GM19468 (cell line): ENCODE measurements at regions not wholly inside any gene's neighbourhood (a gene's known extent, or its start where the extent isn't known, plus 50 kb on each side); places are given as distances from the start of the nearest gene placed in this dataset.
A peak's percentile ranks its signal among the peaks of the same experiment; 100 is the strongest.

ENCODE experiments used
- ATAC-seq: cut with Tn5 transposase; IDR thresholded peaks from one replicate; pipeline ENCODE4 v1.9.1; 2021; ENCODE audit warnings: mild to moderate bottlenecking, moderate library complexity, moderate number of reproducible peaks; ENCODE audit not compliant: unreplicated experiment; ENCODE audit errors: extremely low read depth

- ATAC-seq: no peak
Observed at GRCh38 chrX:4787971-4788370, 1074.5 kb upstream of the PRKX start.

GRCh38 chrX:4764888-4765287, 1051.4 kb upstream of the PRKX start:
- no peak for ATAC-seq

DNA sequence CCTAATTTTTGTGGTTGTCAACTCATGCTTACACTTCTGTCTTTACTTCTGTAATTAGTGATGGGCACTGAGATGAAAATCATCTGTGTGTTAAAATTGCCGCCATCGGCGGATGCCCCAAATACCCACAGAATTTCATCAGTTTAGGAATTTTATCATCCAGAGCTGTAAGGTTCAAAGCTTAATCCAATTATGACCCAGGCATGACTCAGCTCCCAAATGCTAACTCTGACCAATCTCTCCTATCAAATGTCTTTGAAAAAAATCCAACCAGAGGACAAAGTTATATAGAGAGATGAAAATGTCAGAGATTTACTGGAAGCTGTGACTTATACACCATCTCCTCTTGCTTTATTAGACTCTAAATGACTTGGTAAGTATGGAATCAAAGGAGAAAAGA, 1048.7 kb upstream of the PRKX start:
- no peak for ATAC-seq

DNA sequence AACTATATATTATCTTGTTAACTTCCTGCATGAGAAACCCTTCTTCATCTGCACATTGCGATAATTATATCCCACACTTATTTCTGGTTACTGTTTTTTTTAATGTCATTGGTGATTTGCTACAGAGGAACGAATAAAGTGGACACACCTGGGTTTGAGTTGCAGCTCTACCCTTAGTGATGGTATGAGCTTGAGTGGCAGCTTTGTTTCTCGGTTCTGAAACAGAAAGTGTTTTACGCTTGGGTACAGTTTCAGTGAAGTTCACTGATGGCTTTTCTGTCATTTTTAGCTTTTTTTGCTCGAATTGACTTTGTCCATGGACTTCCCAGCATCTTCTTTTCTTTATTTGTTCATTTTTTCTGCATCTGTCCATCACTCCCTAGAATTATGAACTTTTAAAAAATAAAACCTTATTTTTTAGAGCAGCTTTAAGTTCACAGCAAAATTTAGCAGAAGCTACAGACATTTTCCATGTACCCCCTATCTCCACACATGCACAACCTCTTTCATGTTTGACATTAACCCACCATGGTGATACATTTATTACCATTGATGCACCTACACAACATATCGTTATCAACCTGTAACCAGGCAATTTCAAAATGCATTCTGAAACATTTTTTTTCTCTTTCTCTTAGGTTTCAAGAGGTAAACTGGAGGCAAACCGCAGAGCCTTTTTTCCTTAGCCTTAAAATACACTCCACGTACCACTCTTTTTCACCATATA, 1041.6 kb upstream of the PRKX start:
- ATAC-seq: peak; percentile 85

DNA sequence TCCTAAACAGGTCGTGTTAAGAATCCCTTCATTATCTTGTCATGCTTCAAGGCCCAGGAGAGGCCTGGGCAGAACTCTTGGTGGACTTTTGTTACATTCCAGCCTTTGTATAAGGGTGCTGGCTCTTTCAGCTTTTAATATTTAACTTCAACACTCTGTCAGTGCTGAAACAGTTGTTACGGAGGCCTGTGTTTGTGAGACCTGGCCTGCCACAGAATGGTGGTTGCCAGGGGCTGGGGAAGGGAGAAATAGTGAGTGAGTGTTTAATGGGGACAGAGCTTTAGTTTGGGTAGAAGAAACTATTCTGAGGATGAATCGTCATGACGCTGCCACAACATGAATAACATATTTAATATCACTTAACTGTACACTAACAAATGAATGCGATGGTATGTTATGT, 1027.6 kb upstream of the PRKX start:
- no peak for ATAC-seq

- ATAC-seq: no peak
Observed at GRCh38 chrX:4735299-4735698, 1021.9 kb upstream of the PRKX start.

GRCh38 chrX:4710618-4711433, 997.4 kb upstream of the PRKX start:
- peak; percentile 33 for ATAC-seq

DNA sequence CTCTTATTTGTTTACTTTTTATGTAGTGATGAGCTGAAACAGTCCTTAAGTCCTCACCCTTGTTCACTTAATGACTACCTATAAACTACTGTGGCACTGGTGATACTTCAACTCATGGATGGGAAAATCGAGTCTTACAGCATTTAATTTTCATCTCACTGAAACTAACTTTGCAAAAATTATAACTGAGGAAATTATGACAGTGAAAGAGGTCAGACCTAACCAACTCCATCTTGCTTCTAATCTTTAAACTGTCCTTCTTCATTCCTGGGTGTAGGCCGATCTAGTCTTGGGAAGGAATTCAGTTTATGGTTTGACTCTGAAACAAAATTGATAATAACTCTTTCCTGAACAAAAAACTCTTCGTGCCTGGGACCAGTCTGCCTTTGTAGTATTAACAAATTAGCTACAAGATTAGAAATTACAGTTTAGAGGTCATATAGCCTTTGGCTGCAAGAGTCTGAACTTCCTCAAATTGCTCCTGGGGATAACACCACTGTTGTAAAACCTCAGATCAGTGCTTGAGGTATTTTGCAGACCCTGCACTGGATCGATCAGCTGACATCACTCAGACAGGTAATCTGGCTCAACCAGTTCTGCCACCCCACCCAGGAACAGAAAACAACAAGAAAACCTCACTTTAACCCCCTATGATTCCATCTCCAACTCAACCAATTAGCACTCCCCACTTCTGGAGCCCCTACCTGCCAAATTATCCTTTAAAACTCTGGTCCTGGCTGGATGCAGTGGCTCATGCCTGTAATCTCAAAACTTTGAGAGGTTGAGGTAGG, 995.7 kb upstream of the PRKX start:
- ATAC-seq: no peak

DNA sequence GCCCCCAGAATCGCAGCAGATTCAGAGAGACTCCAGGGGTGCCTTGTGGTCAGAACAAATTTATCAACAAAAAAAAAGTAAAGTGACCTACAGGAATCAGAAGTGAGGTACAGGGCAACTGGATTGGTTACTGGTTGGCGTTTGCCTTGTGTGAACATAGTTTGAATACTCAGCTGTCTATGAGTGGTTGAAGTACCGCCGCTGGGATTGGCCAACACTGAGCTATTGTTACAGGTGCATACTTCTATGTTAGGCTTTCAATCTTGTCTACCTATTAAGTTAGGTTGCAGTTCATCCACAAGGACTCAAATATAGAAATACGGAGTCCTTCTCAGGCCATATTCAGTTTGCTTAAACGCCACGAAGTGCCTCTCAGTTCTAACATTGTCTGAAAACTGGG, 993.5 kb upstream of the PRKX start:
- ATAC-seq: no peak

DNA sequence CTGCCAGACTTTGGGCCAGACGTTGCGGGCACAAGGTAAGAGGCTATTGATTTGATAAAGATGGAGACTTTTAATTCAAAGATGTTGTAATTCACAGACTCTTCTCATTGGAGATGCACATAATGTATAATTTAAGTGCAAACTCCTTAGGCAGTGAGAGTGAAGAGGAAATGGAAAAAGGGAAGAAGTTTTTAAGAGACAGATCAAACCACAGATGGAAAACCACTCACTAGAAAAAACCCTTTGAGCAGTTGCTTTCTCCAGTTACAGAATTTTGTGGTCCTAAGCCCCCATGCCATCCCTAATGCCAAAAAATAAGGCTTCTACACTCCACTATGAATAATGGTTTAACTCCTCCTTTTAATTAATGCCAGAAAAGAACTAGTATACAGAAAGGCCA, 977.1 kb upstream of the PRKX start:
- no peak for ATAC-seq

DNA sequence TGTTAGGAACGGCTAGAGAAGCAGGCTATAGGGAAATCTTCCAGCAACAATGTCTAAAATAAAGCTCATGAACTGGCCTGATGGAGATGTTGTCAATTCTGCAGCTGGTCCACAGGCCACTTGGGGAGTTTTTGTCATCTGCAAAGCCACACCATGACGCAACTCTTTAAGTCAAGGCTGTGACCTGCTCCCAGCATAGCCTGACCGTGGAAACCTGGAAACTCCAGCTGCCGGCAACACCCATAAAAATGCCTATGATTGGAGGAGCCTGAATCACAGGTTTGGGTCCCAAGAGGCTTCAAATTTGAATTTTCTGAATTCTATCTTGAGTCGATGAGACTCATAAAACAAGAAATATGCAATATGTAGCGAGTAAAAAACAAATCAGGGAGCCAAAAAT, 969.2 kb upstream of the PRKX start:
- no peak for ATAC-seq

- ATAC-seq: no peak
Observed at GRCh38 chrX:4675686-4676300, 962.3 kb upstream of the PRKX start.

- no peak for ATAC-seq
Observed at GRCh38 chrX:4674028-4674782, 960.8 kb upstream of the PRKX start.

DNA sequence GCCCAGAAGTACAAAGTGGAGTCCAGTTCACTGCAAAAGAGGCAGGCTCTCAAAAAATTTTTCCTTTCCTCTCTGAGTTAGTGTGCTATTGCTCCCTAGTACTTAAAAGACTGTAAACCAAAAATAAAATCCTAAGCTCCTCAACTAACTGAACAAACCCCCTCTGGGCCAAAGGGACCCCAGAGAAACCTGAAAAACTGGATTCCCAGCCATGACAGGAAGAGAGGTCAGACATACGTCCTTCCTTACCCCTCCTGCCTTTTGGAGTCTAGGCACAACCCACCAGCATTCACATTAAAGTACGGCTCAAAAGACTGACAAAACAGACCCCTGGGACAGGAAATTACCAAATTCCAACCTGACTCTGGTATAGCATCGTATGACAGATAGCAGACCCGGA, 957.9 kb upstream of the PRKX start:
- ATAC-seq: no peak

GRCh38 chrX:4670606-4671005, 957.2 kb upstream of the PRKX start:
- no peak for ATAC-seq

- ATAC-seq: no peak
Observed at GRCh38 chrX:4668802-4669536, 955.5 kb upstream of the PRKX start.

GRCh38 chrX:4663085-4663484, 949.6 kb upstream of the PRKX start:
- no peak for ATAC-seq

DNA sequence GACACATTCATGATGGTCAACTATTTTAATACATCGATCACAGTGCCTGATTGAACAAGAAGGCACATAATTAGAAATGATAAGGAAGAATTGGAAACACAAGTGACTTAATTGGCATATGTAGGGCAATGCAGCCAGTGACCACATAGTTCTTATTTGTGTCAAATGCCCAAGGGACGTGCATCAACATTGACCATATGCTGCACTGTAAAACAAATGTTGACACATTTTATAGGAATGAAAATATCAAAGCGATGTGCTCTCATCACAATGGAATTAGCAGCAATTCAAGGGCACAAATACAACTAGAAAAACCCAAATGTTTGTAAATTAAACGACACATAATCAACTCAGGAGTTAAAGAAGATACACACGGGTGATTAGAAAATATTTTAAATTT, 948.3 kb upstream of the PRKX start:
- no peak for ATAC-seq

DNA sequence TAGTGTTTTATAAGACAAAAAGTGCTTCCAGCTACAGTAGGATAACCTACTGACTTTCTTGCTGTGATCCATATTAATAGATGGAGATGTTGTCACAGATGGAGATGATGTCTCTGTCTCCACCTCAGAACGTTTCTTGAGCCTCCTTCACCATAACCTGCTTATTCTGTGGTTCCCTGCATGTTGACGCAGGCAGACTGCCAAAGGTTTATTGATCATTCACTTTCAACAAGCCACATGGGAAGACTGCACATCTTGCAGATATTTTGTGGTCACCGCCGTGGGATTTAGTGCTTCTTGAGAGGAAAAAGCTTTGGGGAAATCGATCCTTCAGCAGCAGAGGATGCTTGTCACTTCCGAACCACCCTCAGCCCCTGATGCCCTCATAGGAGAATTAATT, 943.0 kb upstream of the PRKX start:
- ATAC-seq: no peak
